GM18507 (cell line): ENCODE measurements at regions not wholly inside any gene's neighbourhood (a gene's known extent, or its start where the extent isn't known, plus 50 kb on each side); places are given as distances from the start of the nearest gene placed in this dataset.
"Not testable (repeated sequence)": the region's sequence is repeated elsewhere in the genome, so short reads cannot be mapped to it uniquely, and the experiment has no call there.

Source experiments
- DNase-seq: peaks from one replicate; pipeline ENCODE4 v3.0.0; 2011; ENCODE audit warnings: low read depth; ENCODE audit not compliant: insufficient read length; ENCODE audit errors: extremely low spot score
- FAIRE-seq: peaks from 2 replicates; lab custom pipeline; 2011; peaks lifted over from hg19 to GRCh38; lab: Jason Lieb, UNC

DNA sequence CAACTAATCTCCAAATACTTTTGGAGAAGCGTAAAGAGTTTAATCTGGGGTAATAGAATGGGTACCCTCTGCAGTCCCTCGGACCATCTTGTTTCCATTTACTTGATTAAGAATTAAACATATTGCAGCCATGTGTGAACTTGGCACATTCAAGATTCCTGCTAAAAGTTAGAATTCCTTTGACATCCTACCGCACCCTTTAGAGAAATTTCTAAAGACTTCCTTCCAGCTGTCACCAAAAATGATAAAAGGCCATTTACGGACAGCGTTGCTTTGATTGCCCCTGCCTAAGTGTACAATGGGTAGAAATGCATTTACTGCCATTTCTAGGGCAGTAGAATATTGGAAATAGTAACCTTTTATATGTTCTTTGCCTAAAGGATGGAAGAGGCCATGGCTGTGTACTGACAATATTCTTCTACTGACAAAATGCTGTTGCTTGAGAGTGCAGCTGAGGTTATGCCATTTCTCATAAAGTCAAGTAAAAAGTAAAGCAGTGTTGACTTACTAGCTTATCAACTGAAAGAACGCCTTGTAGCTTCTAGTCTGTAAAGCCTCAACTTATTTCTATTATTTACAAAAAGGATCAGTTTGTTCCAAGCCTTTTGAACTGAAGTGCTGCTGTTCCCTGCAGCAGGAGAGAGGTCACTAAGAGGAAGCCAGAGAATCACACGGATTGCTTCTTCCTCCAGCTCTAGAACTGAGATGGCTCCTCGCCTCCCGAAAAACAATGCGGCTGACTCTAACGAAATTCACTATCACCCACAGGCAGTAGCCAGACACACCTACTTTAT, 139.8 kb upstream of the BASP1 start:
- DNase-seq (no peak), FAIRE-seq (no peak)

DNA sequence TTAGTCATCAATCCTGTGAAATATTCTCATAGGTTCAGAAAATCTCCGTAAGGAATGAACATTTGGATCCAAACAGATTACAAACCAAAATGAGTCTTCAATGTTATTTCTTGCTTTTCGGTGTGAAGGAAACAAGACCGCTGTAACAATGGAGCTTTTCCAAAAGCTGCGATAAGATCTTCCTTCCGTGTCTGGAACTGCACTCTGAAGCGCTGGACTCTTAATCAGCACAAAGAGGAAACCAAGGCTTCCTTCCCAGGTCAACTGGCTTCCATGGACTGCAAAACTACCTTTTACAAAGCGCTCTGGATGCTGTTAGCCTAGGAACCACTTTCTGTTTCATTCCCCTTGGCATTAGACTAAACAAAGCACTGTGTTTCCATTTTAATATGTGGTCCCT, 137.9 kb upstream of the BASP1 start:
- no peak for DNase-seq
- FAIRE-seq = no peak

- FAIRE-seq = no peak
- DNase-seq = no peak
Observed at GRCh38 chr5:17080361-17080760, 137.1 kb upstream of the BASP1 start.

GRCh38 chr5:17081142-17081541, 136.3 kb upstream of the BASP1 start:
- DNase-seq (no peak), FAIRE-seq (no peak)

DNA sequence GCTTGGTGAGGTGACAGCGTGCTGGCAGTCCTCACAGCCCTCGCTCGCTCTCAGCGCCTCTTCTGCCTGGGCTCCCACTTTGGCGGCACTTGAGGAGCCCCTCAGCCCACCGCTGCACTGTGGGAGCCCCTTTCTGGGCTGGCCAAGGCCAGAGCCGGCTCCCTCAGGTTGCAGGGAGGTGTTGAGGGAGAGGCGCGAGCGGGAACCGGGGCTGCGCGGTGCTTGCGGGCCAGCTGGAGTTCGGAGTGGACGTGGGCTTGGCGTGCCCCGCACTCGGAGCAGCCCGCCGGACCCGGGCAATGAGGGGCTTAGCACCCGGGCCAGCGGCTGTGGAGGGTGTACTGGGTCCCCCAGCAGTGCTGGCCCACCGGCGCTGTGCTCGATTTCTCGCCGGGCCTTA, 134.2 kb upstream of the BASP1 start:
- not testable (repeated sequence) for FAIRE-seq, DNase-seq

GRCh38 chr5:17087035-17087434, 130.4 kb upstream of the BASP1 start:
- DNase-seq = no peak

GRCh38 chr5:17088051-17088450, 129.4 kb upstream of the BASP1 start:
- FAIRE-seq (no peak), DNase-seq (no peak)

More at GRCh38 chr5:17087035-17087434, 130.4 kb upstream of the BASP1 start:
- no peak for FAIRE-seq

DNA sequence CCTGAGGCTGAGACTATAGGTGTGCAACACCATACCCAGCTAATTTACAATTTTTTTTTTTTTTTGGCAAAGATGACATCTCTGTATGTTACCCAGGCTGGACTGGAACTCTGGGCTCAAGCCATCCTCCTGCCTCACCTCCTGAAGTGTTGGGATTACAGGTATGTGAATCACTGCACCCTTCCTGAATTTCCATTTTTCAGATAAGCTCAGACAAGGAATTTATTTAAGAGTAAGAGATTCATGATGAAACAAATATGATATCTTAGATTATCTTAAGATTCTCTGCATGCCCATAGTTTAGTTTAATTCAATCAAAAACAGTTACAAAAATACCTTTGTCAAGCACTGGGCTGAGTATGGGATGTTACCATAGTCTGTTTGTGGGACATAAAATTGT, 128.4 kb upstream of the BASP1 start:
- FAIRE-seq (no peak), DNase-seq (no peak)

GRCh38 chr5:17089690-17090089, 127.7 kb upstream of the BASP1 start:
- DNase-seq = no peak
- FAIRE-seq = no peak

DNA sequence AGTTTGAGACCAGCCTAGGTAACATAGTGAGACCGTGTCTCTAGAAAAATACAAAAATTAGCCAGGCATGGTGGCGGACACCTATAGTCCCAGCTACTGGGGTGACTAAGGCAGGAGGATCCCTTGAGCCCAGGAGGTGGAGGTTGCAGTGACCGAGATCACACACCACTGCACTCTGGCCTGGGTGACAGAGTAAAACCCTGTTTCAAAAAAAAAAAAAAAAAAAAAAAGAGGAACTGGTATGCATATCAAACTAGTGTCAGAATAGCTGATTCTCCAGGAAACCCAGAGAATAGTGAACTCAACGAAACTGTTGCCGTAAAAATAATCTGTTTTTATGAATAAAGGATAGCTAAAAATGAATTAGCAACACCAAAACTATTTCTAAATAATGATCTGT, 126.6 kb upstream of the BASP1 start:
- no peak for FAIRE-seq

DNA sequence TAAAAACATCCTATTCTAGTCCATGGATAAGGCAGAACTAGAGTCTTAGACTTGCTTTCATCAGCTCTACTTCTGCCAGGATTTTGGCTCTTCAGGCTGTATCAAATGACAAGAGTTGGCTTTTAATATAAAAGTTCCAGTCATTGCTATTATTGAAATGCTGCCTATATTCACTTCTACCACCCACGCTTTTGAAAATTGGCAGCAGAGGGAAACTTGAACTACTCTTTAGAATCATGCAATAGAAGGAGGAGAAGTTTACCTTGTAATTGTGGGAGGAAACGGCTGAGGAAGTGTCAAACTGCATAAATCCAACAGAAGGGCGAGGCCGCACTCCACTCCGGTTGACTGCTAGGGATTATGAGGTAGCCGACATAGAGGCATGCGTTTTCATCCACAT, 122.6 kb upstream of the BASP1 start:
- DNase-seq (no peak), FAIRE-seq (no peak)

More for the DNA sequence above, 126.6 kb upstream of the BASP1 start:
- no peak for DNase-seq

- FAIRE-seq (no peak), DNase-seq (no peak)
Observed at GRCh38 chr5:17096952-17097695, 120.3 kb upstream of the BASP1 start.

DNA sequence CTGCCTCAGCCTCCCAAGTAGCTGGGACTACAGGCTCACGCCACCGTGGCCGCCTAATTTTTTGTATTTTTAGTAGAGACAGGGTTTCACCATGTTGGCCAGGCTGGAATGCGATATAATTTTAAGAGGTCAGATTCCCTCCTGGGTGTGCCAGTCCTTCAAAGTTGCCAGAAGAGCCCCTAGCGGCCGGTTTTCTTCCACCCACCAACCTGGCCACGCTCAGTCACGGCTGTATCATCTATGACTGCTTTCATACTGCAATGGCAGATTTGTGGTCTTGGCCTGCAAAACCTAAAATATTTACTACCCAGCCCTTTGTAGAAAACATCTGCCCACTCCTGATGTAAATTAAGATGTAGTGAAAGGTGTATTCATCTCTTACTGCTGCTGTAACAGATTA, 117.5 kb upstream of the BASP1 start:
- DNase-seq (no peak), FAIRE-seq (no peak)

GRCh38 chr5:17103461-17103860, 114.0 kb upstream of the BASP1 start:
- DNase-seq = no peak
- FAIRE-seq = no peak

DNA sequence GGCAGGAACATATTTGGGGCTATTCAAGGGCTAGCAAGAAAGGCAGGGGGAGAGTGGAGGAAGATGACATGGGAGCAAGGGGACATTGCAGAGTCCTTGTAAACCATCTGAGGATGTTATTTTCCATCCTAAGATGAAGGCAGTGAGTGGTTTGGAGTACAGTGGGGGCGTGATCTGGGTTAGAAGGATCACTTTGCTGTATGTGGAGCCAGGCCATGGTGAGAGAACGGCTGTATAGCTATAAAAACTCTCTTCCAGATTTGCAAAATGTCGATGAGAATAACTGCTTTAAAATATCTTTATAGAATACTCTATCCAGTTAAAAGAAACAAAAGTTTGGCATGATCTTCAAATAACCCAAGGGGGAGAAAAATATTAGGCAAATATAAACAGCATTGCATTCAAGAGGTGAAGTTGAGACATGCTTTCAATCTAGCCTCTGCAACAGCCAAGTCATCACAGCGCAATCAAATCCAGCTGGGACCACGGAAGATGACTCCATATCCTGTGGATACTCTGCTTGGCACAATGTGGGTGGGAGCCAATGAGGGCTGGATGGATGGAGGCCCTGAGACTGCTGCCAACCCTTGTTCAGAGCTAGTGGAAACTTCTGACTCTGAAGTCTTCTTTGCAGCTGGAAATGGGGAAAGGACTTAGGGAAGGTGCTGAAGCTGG, 111.5 kb upstream of the BASP1 start:
- DNase-seq (no peak), FAIRE-seq (no peak)

- no peak for DNase-seq
- FAIRE-seq = no peak
Observed at GRCh38 chr5:17106521-17106920, 110.9 kb upstream of the BASP1 start.

GRCh38 chr5:17112091-17112716, 105.2 kb upstream of the BASP1 start:
- not testable (repeated sequence) for FAIRE-seq, DNase-seq

- no peak for FAIRE-seq
Observed at GRCh38 chr5:17113174-17113958, 104.1 kb upstream of the BASP1 start.

GRCh38 chr5:17114233-17114632, 103.2 kb upstream of the BASP1 start:
- no peak for FAIRE-seq
- DNase-seq = no peak

More at GRCh38 chr5:17113174-17113958, 104.1 kb upstream of the BASP1 start:
- DNase-seq = no peak
